NCI-H82 treated with DMSO at 0.1 percent for 48 hours (cell line): ENCODE measurements at regions not wholly inside any gene's neighbourhood (a gene's known extent, or its start where the extent isn't known, plus 50 kb on each side); places are given as distances from the start of the nearest gene placed in this dataset.

Experiments used
- DNase-seq: peaks from one replicate; lab custom pipeline; 2025; ENCODE audit not compliant: unreplicated experiment; lab: John Stamatoyannopoulos, UW

DNA sequence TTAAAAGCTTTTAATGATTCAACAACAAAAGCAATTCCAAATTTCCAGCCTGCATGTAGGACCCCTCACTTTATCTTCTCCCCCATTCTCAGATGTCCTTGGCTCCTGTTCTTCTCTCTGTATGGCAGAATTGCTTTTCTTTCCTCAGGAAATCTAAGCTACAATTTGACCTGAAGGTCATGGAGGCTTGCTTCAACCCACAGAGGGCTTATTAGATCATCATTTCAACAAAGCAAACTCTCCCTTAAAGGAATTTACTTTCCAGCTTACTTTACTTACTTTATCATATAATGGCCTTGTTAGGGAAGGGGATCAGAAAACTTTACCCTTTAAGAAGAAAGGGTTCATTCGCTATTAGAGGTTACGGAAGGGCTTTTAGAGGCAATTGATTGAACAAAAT lies 211.5 kb downstream of the RAD51AP2 start:
- no peak for DNase-seq

DNA sequence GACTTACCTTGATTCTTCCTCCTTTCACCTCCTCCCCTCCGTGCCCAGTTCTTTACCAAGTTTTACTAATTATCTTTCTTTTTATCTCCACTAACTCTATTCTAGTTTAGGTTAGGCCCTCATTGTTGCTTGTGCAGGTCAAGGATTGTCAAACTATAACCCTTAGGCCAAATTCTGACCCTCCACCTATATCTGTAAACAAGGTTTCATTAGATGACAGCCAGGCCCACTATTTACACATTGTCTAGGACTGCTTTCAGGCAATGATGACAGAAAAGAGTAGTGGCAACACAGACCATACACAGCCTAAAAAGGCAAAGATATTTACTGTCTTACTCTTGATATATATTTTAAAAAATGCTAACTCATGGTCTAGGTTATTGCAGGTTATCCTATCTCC lies 212.0 kb downstream of the RAD51AP2 start:
- DNase-seq, result no peak

DNA sequence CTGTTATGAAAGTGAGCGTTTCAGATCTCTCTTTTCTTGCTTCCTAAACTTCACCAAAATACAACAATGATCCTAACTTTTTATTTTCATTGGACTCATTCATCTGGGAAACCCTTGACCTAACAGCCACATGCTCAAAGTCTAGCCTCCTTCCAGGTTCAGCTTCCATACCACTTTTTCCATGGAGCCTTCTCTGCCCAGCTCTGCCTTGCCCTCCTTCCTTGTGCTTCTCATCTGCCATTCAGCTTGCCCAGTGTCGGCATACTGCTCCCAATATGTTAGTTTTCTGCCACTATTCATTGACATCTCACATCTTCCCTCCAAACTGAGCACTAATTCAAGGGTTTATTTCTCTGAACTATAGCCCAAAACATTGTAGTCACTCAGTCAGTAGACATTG lies 214.7 kb downstream of the RAD51AP2 start:
- no peak for DNase-seq

DNA sequence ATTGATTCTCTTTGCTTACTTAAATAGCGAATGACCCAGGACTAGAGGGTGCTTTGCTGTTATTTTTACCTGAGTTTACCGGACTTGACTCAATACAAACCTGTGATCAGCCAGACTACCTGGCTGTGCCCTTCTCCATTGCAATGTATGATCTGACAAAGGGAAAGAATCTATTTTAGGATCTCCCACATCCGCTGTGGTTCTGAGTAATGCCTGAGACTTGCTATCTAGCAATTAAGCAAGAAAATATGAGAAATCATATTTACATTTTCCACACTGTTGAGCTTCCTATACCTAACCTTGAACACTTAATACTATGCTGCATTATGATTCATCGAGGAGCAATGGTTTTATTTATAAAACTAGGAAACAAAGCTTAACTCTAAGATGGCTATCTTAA lies 215.2 kb downstream of the RAD51AP2 start:
- DNase-seq, result no peak

DNA sequence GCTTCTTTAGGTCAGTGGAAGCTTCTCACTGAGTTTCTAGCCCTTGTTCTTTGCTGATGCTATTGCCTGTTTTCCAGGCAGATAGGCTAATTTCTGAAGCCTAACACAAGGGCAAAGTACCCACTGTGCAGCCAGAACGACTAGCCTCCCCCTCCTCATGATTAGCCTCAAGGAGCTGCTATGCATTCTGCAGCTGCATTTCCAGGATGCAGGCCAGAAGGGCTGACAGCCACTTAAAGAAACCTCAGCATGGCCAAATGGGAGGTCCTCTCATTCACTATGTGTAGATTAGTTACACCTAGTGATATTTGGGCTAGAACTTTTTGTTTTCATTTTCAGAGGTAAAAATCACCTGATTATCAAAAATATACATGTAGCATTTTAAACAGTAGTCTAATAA lies 216.0 kb downstream of the RAD51AP2 start:
- DNase-seq, result no peak

DNA sequence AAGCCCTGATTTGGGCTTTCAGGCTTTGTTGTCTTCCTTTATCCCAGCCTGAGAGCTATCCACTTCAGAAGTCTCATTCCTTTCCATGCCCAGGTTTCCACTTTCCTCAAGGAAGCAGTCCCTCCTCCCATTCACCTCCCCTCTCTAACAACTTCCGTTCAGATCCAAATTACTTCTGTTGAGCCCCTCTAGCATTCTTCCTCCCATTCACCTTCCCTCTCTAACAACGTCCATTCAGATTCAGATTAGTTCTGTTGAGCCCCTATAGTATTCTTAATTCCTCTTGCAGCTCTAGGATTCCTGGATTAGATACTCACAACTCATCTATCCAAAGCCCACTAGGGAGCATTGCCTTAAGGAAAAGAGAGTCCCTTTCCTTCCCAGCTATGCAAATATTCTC lies 216.8 kb downstream of the RAD51AP2 start:
- no peak for DNase-seq

DNA sequence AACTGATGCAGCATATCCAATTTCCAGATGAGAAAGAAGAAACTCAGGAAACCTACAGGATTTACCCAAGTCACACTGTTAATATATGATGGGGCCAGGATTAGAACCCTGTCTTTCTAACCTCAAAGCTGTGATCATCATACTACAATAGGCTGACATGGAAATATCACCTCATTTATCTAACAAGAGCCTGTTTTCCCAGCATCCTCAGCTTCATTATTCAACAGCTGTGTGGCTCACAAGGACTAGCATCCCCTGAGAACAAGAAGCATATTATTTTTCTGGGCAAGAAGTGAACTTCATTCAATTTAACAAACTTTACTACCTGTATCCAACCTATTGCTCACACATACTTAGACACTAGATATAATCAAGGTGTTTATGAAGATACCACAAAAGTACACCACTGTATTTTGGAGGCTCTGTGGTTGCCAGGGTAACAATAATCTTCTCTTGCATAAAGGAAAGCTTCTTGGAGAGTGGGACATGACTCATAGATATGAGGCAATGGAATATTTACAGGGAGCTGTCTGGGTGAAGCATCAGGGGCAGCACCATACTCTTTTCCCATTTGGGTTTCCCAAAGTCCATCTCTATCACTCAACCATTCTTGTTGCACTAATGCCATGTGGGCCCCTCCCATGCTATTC lies 218.2 kb downstream of the RAD51AP2 start:
- DNase-seq, result no peak

DNA sequence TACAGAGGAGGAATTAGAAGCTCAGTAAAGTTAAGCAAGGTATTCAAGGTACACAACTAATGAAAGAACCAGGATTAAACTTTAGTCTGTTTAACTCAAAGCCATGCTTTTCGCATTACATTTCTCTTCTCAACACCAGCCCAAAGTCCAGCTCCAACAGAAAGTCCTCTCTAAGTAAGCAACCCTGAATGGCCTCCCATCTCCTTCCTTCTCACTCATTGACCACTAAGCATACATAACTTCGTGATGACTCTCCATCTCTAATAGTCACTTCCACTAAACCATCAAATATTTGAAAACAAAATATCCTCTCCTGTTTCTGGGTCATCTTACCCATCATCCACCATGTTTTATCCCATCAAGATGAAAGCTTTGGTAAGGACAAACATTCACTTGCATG lies 219.8 kb downstream of the RAD51AP2 start:
- no peak for DNase-seq

DNA sequence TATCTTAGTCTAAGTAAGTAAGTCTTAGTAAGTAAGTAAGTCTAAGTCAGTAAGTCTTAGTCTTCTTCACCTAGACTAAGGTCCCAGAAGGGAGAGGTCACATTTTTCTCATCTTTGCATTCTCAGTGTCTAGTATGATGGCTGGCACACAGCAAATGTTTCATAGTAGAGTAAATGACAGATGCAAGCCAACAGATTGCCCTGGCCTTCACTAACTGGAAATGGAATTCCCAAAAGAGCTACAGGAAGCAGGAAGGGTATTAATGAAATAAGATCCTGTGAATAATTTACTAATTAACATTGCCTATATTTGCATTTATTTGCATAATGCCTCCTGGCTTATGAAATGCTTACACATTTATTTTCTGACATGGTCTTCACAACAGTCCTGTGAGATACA lies 221.6 kb downstream of the RAD51AP2 start:
- no peak for DNase-seq

DNA sequence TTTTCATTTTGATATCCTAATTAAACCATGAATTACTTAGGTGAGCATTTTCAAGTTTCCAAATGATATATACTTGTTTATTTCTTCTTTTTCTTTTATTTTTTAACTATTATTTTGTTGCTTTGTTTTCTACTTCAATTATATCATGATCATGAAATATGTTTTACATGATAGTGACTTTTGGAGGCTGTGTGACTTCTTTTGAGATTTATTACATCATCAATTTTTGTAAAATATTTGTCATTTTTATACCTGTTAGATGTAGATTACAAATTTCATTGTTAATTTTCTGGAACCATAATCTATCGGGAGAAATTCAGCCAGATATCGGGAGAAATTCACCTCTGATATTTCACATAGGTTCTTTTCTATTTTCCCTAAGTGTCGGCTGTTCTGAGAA lies 228.6 kb downstream of the RAD51AP2 start:
- DNase-seq, result no peak

DNA sequence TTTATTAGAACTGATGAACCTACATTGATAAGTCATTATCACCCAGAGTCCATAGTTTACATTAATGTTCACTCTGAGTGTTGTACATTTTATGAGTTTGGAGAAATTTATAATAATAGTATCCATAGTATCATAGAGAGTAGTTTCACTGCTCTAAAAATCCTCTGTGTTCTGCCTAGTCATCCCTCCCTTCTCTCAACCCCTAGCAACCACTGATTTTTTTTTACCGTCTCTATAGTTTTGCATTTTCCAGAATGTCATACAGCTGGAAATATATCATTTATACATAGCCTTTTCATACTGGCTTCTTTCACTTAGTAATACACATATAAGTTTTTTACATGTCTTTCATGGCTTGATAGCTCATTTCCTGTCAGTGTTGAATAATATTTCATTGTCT lies 231.1 kb downstream of the RAD51AP2 start:
- no peak for DNase-seq

DNA sequence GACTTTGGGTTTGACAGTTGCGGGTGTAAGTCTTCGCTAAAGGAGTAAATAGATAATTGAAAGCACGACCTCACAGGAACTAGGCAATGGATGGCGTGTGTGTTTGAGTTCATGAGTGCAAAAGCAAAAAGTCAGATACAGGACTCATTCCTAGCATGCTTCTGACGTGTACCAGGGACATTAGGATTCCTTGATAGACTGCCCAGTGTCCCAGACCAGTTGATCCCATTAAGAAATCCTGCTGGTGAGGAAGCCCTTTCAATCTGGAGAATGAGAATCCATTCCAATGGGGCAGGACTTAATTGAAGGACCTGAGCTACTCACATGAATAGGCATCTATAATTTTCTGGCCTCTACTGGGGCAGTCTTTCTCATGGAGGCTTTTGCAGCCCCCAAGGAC lies 235.4 kb downstream of the RAD51AP2 start:
- no peak for DNase-seq

DNA sequence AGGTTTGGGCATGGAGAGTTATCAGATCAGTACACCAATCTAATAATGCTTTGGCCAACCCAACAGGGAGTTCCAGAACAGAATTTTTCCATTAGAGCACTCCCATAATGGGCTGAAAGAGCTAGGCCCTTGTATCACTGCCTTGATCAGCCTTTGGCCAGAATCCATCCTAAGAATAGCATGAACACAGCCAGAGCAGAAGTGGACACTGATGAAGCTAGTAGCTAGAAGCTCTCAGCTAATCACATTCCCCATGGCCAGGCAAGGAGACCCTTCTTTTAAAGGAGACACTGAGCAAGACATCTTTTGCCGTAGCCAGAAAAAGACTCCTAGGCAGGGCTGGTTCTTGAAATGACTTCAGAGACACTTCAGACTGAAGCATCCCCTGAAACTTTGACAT lies 236.0 kb downstream of the RAD51AP2 start:
- DNase-seq, result no peak

DNA sequence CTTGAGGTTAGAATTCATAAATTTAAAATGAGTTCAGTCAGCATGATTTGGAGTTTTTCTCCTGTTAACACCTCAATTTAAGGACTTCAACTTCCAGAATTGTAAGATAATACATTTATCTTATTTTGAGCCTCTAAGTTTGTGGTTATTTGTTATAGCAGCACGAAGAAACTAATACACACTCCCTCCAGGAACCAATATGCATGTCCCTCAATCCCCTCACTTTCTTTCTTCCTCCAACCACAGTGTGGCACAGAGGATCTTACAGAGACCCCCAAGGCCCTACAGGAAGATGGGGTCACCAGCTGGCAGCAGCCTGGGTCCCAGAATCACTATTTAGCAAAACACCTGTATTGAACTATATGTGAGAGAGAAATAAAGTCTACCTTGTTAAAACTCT lies 242.0 kb downstream of the RAD51AP2 start:
- no peak for DNase-seq

DNA sequence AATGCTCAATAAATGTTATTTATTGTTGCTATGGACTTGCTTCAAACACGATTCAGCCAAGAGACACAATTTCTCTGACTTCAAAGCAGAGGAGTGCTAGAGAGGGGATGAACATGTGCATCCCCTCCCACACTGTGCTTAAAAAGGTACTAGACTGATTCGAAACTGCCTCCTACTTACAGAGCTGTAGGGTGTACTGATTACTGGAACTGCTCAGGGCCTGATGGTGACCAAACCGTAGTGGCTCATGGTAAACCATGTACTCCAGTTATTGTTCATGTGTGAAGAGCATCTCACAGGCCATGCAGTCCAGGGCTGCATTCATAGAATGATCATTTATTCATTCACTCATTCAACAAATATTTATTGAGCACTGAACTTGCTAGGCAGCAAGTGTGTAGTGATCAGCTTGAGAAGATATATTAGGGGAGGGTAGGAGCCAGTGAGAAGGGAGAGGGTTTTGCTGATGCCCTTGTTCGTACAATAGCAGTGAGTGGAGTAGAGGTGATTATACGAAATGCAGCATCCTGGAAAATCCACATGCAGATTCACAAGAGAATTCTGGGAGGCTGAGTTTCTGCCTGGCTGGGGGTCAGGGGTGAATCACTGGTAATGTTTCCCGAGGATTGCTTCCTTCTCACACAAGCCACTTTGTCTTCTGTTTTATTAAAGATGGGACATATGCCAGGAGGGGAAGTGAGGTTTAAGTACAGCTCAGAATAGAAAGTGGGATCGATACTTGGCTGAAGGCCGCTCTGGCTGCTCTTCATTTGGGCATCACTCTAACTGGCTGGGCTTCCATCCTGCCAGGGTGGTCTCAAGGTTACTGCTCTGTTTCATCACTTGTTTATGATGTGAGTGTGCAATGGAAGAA lies 245.4 kb downstream of the RAD51AP2 start:
- no peak for DNase-seq

DNA sequence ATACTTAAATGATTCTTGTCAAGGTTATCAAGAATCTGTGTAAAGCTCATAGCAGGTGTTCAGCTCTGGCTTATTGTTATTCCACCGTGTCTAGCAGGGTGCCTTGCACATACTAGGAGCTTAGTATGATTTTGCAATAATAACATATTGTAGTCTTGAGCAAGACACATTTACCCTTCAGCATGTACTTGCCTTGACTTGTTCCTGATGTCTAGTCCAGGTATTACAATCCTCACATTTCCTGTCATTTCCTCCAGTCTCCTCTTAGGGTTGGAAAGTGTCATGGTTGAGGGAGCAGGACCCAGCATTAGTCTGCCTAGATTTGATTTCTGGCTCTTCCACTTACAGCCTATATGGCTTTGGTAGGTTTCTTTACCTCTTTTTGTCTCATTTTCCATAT lies 246.1 kb downstream of the RAD51AP2 start:
- DNase-seq, result no peak

DNA sequence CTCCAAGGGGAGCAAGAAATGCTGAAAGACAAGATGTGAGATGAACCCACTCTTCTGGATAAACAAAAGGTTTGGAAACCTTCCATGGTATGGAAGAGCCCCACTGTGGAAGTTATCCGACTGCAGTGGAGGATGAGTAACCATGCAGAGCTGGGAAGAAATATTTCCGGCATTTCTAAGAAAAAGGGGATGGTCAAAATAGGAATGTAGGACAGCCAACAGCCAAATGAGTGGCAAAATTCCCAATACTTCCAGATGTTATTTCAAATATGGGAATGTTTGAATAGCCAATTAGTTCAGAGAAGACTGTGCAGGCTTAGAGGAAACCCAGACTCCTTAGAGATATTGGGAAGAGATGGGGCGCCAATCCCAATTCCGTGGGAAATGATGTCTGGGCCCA lies 246.8 kb downstream of the RAD51AP2 start:
- DNase-seq, result no peak

DNA sequence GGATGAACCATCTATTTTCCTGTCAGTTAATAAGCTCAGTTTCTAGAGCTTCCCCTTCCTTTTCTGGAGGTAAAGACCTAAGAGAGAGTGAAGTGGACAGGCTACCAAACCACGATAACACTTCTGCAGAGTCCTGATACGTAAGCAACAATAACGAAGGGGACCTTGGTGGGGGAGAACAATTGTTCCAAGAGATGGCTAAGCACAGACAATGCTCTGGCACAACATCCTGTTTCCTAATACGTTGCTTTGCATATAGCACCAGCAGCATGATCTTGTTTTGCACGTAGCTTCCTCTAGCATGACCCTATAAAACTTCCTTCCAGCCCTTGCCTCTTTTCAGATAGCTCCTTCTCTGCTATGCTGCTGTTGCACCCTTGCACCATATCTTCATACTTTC lies 247.3 kb downstream of the RAD51AP2 start:
- DNase-seq, result no peak

DNA sequence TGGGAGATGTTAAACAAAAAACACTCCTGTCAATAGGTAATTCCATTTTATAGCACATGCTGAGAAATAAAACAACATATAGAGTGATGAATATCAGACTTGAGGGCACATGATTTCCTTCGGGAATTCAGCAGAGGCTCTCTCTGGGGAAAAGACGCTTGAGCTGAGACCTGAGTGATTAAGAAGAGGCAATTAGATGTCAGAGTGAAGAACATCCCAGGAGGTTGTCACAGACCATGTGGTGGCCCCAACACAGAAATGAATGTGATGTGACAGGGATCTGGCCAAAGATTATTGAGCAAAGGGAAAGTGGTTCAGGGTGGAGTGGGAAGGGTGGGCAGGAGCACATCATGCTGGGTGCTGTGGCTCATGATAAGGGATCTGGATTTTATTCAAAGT lies 254.7 kb downstream of the RAD51AP2 start:
- DNase-seq, result no peak

DNA sequence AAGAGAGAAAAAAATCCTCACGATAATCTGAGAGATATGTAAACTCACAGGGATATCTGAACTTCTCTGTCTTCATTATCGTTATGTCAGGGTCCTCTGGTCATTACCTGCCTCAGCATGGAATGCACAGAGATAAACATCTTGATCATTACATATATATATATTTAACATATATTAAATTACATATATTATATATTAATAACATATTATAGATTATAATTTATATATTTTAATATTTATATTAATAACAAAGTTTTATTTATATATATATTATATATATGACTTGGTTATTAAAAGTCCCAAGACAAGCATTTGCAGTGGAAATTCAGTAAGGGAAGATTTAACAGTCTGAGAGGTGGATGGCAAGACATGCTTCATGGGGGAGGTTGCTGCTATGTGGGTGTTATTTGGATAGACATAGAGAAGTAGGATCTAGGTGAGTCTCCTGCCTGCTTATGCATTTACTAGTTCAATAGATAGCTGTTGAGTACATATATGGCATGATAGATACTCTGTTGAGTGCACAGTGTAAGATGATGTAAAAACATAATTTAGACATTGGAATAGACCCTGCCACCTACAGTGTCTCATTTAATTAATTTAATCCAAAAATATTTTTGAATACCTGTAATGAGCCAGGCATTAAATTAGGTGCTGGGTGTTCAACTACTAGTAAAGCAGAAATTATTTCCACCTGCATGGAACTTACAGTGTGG lies 255.2 kb downstream of the RAD51AP2 start:
- DNase-seq, result no peak

DNA sequence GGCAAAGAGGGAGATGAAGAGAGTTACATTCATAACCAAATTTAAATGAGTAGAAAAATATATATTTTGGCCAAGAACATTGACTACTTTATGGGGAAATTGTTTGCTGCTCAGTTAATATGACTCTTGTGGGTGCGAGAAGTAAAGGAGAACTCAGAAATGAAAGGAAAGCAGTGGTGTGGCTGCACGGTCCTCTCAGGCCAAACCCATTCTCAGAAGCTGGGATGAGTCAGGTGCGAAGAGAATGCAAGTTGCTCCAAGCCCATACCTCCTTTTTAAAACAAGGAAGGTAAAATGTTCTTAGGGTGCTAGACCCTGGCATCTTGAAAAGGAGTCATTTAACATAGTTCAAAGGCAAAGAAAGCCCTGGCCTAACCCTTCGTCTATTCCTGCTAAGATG lies 258.6 kb downstream of the RAD51AP2 start:
- DNase-seq, result no peak

DNA sequence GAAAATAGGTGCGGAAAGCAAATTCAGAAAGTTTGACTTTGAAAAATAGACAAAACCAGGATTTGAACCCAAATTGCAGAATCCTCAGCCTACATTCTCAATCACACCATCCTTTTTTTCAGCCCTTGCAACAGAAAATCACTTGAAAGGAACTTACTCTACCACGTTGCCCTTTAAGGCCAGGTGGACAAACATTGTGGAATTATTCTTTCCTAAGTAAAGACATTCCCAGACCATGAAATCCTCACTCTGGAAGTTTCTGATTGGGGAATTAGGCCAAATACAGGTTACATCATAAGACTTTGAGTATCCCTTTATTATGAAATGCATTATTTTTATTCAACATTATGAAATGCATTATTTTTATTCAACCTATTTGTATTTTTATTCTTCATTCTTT lies 259.4 kb downstream of the RAD51AP2 start:
- no peak for DNase-seq
